ENCODE measurements at regions not wholly inside any gene's neighbourhood (a gene's known extent, or its start where the extent isn't known, plus 50 kb on each side); places are given as distances from the start of the nearest gene placed in this dataset.
"Not testable (repeated sequence)": the region's sequence is repeated elsewhere in the genome, so short reads cannot be mapped to it uniquely, and the experiment has no call there.

DNA sequence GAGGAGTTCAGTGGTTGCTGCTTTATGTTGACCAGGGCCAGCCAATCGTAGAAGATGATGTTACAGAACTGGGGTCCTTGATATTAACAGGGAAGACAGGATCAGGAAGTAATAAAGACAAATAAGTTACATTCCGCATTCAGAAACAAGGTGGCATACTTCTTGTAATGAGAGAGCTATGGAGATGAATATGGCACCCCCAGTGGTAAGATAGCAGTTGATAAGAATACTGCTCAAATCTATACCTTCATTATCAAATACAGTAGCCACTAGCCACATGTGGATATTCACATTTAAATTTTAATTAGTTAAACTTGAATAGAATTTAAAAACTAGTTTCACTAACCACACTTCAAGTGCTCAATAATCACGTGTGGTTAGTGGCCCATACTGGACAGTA lies 290.4 kb upstream of the RBMS1 start:
- DNase-seq (ENCODE audit: extremely low read depth in 1 of 2, low read depth in 1 of 2), result no peak

DNA sequence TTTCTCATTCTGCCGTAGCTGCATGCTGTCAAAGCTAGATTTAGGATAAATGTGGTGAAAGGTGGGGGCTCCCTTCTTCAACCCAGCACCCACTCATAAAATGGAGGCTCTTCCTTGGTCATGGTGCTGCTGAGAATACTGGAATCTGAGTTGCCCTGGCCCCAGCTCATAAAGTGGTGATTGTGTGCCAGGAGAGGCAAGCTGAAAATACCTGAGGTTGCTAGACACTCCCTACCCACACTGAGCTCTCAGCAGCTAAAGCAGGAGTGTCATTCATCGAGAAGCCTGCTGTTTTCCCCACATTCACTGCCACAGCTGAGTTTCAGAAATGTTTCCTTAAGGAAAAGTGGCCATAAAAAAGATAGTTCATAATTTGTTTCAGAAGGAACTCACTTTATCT lies 297.1 kb upstream of the RBMS1 start:
- no peak for DNase-seq (ENCODE audit: extremely low read depth in 1 of 2, low read depth in 1 of 2)

DNA sequence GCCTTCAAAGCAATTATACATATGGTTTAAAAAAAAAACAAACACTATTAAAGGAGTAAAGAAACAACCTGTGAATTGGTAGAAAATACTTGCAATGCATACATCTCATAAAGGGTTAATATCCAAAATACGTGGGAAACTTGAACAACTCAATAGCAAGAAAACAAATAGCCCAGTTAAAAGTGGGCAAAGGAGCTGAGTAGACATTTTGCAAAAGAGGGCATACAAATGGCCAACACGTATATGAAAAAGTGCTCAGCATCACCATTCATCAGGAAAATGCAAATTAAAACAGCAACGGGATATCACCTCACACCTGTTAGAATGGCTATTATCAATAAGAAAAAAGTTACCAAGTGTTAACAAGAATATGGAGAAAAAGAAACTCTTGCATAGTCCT lies 298.3 kb upstream of the RBMS1 start:
- no peak for DNase-seq (ENCODE audit: extremely low read depth in 1 of 2, low read depth in 1 of 2)

DNA sequence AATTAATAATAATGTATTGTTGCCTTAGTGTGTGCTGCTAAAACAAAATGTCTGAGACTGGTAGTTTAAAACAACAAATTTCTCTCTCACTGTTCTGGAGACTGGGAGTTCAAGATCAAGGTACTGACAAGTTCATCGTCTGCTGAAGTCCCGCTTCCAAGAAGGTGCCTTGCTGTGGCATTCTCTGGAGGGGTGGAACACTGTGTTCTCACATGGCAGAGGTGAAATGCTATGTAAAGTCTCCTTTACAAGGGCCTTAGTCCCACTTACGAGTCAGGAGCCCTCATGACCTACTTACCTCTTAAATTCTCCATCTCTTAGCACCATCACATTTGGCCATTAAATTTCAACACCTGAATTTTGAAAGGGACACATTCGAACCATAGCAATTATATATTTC lies 299.2 kb upstream of the RBMS1 start:
- DNase-seq (ENCODE audit: extremely low read depth in 1 of 2, low read depth in 1 of 2), result no peak

DNA sequence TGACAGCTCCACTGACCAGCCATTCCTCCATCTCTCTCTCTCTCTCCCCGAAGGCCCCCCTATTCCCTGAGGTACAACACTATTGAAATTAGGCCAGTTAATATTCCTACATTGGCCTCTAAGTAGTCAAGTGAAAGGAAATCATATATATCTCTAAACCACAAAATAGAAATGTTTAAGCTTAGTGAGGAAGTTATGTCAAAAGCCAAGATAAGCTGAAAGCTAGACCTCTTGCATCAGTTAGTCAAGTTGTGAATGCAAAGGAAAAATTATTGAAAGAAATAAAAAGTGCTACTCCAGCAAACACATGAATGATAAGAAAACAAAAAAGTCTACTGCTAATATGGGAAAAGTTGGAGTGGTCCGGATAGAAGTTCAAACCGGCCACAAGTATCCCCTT lies 301.3 kb upstream of the RBMS1 start:
- no peak for DNase-seq (ENCODE audit: extremely low read depth in 1 of 2, low read depth in 1 of 2)

DNA sequence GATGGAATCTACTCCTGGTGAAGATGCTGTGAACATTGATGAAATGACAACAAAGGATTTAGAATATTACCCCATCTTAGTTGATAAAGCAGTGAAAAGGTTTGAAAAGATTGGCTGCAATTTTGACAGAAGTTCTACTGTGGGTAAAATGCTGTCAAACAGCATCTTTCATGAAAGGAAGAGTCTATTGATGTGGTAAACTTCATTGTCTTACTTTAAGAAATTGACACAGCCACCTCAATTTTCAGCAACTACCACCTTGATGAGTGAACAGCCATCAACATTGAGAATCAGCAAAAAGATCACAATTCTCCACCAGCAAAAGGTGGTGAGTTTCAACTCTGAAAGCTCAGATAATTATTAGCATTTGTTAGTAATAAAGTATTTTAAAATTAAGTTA lies 310.3 kb upstream of the RBMS1 start:
- DNase-seq (ENCODE audit: extremely low read depth in 1 of 2, low read depth in 1 of 2), result no peak

DNA sequence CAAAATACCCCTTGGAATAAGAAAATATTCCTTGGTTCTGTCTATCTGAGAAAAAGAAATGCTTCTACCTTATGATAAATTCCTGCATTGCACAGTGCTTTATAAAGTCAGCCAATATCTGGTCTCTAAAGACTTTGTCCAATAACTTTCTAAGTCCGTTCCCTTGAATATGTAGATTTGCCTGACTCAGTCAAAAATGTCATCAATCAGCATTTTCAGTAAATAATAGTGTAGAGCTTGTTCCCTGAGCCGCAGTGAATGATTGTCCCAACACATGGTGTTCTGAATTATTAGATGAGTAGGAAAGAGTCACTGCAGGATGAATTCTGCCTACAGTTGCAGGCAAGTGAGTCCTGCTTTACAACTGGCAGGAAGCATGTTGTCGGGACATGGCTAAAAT lies 316.8 kb upstream of the RBMS1 start:
- no peak for DNase-seq (ENCODE audit: extremely low read depth in 1 of 2, low read depth in 1 of 2)

DNA sequence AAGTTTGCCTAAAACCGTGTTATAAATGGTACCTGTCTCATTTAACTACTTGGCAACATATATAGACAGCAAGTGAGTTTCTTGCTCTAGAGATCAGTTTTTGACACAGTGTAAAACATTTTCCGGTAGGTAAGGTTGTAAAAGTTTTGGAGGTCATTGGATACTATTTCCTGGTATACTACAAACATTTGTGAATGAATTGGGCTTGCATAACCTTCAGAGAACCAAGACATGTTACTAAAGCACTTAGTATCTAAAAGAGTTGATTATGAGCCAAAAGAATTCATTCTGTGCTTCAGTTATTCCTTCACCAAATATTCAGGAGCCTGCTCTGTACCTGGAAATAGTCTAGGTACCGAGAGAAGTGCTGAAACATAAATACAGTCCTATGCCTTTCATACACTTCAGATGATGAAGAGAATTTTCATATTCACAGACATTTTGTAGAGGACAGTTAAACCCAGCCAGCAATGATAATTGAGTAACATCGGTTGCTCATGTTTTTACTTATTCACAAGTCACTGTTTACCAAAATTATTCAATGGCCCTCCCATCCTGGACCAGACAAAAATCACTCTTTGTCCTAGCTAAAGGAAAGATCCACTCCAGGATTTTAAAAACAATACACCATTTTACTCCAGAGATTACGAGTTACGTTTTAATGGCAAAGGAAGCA lies 319.4 kb upstream of the RBMS1 start:
- DNase-seq (ENCODE audit: extremely low read depth in 1 of 2, low read depth in 1 of 2), result no peak

DNA sequence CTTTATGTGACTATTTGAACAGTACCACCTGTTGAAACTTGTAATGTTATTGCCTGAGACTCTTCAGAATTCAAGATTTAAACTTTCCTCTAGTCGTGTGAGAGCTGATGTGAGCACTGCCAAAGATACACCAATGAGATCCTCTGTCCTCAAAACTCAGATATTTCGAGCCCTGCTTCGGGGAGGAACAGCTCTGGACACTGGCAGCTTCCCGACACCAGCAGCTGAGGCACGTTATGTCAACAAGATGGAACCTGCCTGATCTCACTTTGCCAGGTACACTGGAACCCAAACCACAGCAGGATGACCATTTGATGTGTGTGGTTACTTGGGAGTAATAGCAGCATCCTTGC lies 319.9 kb upstream of the RBMS1 start:
- no peak for DNase-seq (ENCODE audit: extremely low read depth in 1 of 2, low read depth in 1 of 2)

DNA sequence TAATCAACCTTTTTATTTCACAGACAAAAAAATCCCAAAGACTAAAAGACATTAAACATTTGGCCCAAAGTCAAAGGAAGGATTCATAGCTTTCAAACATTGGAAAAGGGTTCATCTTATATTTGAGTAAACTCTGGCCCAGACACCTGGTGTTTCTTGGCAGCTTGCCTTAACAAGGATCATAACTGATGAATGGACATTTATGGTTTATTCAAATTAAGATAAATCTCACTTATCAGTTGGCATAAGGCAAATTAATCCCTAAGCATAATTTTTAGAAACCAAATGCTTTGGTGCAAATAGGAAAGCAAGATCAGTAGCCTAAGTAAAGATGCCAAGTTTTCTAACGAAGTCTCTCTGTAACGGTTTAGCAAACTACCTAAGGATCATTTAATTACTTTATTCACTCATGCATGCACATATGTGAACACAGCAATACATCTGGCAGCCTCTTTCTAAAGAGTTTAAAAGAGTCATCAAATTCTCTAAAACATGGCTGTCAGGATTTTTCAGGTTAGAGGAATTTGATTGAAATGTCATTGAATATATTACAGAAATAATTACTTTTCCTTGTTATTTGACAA lies 323.4 kb upstream of the RBMS1 start:
- no peak for DNase-seq (ENCODE audit: extremely low read depth in 1 of 2, low read depth in 1 of 2)

DNA sequence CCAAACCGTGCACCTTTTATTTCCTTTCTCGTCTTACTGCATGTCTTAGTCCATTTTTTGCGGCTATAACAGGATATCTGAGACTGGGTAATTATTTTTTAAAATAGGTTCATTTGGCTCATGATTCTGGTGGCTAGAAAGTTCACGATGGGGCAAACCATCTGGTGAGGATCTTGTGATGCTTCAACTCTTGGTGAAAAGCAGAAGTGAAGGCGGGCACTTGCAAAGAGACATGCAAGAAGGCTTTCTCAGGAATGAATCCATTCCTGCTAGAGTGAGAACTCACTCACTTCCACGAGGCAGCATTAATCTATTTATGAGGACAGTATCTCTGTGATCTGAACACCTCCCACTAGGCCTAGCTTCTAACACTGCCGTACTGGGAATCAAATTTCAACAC lies 327.1 kb upstream of the RBMS1 start:
- DNase-seq (ENCODE audit: extremely low read depth in 1 of 2, low read depth in 1 of 2), result no peak

DNA sequence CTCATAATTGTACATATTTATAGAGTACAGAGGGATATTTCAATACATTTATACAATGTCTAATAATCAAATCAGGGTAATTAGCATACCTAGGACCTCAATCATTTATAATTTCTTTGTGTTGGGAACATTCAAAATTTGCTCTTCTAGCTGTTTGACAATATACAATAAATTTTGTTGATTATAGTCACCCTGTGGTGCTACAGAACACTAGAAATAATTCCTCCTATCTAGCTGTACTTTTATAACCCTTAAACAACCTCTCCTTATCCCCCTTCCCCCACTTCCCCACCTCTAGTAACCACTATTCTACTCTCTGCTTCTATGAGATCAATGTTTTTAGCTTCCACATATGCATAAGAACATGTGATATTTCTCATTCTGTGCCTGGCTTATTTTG lies 328.4 kb upstream of the RBMS1 start:
- DNase-seq (ENCODE audit: extremely low read depth in 1 of 2, low read depth in 1 of 2), result no peak

DNA sequence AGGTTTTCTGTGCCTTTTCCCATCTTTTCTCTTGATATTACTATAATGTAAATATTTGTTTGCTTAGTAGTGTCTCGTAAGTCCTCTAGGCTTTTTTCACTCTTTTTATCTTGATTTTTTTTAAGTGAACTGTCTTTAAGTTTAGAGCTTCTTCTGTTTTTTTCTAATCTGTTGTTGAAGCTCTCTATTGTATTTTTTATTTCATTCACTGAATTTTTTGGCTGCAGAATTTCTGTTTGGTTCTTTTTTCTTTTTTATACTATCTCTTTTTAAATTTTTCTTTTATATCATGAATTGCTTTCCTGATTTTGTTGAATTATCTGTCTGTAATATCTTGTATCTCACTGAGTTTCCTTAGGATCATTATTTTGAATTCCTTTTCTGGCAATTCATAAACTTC lies 331.8 kb upstream of the RBMS1 start:
- DNase-seq (ENCODE audit: extremely low read depth in 1 of 2, low read depth in 1 of 2), result no peak

DNA sequence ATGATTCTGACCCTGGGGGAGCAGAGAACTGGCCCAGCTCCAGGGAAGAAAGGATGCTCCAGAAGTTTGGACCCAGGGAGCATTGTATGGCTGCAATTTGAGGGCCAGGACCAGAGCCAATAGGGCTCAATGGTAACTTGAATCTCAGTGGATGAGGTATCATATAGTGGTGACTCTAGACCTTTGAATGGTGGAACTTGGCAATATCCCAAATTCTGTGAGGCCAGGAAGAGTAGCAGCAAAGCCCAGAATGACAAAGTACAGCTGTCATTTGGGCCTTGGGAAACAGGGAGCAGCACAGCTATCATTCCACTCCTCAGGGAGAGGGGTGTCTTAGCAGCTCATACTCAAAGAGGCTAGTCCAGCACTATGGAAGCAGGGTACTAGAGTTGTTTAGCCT lies 332.9 kb upstream of the RBMS1 start:
- DNase-seq (ENCODE audit: extremely low read depth in 1 of 2, low read depth in 1 of 2), result no peak

DNA sequence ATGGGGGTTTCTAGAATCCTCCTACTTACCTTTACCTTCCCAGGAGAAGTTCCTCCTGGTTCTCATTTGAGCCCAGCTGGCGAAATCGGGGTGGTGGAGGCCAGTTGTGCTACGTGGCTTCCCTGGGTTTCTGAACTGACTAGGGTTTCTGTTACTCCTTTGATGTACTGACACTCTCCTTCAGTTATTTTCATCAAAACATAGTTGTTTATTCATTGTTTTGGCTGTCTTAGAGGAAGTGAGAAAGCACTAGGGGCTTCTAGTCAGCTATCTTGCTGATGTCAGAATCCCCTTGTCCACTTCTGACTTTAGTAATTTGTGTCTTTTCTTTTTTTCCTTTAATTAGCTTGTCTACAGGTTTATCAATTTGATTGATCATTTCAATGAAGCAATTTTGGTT lies 332.2 kb upstream of the TANK start:
- DNase-seq (ENCODE audit: extremely low read depth in 1 of 2, low read depth in 1 of 2), result no peak

DNA sequence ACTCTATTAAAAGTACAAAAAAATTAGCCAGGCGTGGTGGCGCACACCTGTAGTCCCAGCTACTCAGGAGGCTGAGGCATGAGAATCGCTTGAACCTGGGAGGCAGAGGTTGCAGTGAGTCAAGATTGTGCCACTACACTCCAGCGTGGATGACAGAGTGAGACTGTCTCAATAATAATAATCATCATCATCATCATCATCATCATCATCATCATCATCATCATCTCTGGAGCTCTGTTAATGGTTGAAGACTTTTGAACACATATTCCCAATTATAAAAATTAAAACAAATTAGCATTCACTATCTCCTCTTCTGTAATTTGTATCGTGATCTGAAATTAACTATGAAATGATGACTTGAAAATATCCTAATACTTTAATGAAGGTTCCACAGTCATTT lies 327.8 kb upstream of the TANK start:
- not testable (repeated sequence) for DNase-seq (ENCODE audit: extremely low read depth in 1 of 2, low read depth in 1 of 2)

DNA sequence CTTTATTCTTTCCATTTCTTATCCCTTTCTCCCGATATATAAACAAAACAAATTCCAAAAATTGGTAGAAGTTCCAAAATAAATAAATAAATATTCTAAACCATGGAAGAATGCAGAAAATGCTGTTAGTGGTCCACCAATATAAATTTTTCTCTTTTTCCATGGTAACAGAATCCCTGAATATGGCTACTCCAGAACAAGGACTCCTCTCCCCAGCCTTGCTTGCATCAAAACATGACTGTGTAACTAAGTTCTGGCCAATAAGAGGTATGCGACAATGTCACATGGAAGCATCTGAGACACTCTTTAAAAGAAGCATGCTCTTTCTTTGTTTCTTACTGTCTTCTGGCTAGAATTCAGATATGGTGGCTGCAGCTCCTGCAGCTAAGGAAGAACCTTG lies 325.1 kb upstream of the TANK start:
- DNase-seq (ENCODE audit: extremely low read depth in 1 of 2, low read depth in 1 of 2), result no peak

DNA sequence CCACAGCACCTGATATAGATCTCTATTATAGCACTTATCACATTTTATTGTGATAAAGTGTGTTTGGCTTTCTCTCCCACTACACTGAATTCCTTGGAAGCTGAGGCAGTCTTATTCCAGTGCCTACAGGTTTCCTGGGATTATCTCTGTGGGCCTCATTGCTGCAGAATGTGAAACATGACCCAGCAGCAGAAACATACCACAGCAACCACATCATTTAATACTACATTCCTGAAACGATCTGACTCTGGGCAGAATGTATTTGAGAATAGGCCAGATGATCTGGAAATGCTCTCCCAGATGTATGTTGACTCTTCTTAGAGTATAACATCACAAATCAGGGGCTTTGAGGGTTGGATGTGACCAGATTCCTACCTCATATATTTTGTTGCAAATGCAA lies 323.5 kb upstream of the TANK start:
- no peak for DNase-seq (ENCODE audit: extremely low read depth in 1 of 2, low read depth in 1 of 2)

DNA sequence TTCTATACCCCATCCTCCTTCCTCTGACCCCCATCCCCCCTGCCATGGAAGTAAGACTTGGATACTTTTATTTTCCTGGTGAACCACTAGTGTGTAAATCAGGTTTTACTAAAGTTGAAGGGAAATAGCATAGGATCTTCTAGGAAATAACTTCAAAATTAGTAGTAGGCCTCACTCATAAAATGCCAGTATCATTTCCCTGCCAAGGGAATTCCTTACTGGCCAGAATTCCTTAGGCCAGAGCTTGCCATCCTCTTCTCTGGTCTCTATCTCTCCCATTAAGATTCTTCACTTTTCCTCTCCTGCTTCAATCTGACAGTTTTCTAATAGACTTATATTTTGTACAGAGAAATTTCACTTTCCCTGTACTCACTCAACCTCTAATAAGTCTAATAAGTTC lies 322.8 kb upstream of the TANK start:
- no peak for DNase-seq (ENCODE audit: extremely low read depth in 1 of 2, low read depth in 1 of 2)

DNA sequence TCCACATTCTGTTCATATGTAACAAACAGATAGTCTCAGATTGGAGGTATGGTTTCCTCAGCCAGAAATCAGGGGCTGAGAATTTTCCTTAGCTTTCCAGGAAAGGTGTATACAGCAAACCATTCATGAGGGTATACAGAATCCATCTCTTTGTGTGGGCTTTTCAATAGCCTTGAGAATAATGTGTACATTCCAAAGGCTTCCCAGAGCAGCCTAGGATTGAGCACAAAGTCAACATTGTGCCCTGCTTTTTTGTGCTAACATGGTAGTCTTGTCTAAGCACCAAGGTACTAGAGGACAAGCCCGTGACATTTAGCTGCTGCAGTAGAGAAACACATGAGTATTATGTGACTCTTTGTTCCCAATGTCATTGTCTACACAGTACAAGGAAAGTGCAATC lies 322.1 kb upstream of the TANK start:
- no peak for DNase-seq (ENCODE audit: extremely low read depth in 1 of 2, low read depth in 1 of 2)

DNA sequence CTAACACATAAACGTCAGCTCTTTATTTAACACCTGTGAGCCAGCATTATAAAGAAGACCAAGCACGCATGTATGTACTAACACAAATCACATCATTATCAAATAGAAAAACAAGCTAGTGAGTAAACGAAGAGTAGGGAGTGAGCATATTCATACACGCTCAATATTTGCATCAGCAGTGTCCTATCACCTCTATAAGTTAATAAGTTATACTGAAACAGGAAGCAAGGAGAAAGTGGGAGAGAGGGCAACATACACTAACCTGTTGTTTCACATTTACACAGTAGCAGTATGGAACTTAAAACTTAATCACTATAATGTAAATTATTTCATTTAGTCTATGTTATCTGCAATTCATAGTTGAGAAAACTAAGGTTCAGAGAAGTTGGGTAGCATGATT lies 321.5 kb upstream of the TANK start:
- no peak for DNase-seq (ENCODE audit: extremely low read depth in 1 of 2, low read depth in 1 of 2)

DNA sequence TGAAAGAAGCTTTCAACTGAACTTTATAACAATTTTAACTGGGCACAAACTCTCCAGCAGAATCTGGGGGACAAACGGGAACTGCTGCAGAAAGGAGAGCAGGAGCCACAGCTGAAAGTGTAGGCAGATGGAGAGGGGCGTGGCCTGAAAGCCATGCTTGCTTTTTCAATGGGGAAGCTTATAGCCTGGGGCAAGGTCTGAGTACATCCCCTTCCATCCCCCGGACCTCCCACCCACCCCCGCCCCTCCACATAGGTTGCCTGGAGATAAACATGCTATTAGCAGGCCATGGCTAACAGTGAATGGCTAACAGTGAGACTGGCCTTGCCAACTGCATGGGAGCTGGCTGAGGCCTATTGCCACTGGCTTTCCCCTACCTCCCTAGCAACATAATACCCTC lies 317.9 kb upstream of the TANK start:
- DNase-seq (ENCODE audit: extremely low read depth in 1 of 2, low read depth in 1 of 2), result no peak

DNA sequence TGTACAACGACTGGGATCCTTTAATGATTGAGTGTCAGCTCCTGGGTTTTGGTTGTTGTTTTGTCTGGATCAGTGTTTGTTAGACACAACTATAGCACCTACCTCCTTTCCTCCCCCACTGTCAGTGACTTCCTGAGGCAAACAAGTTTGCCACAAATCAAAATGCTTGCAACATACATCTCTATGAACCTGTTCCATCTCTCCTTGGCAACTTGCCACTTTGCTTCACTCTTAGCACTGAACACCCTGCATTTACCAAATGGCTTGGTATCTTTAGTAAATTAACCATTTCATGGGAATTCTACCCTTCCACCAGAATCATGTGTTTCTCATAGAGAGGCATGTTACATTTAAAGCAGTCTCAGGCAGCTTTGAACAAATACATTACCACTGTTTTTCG lies 301.1 kb upstream of the TANK start:
- no peak for DNase-seq (ENCODE audit: extremely low read depth in 1 of 2, low read depth in 1 of 2)

Data from stimulated activated CD8-positive, alpha-beta memory T cell treated with anti-CD3 and anti-CD28 coated beads, Interleukin-7, amount 100 ng/mL, for 48 hours (primary cell).